HepG2 (cell line): ENCODE measurements at regions not wholly inside any gene's neighbourhood (a gene's known extent, or its start where the extent isn't known, plus 50 kb on each side); places are given as distances from the start of the nearest gene placed in this dataset.

Experiments used
- ATAC-seq: fragments of 200-7000 bp; cut with Tn5 transposase; 3 replicates; pipeline ENCODE4 v1.9.1; 2020; ENCODE audit warnings: mild to moderate bottlenecking, moderate library complexity
- BruUV-seq: library from RNA; stranded (reverse); fragments of 400-500 nt; replicated peaks from 2 replicates; lab custom pipeline; 2021; lab: Mats Ljungman, UMichigan
- CTCF ChIA-PET: fragments of 300-600 bp; formaldehyde crosslinking; extraction: SDS; loops from one replicate; lab custom pipeline; 2021; ENCODE audit warnings: low total read pairs, inconsistent platforms, low intra/inter-chr PET ratio; lab: Yijun Ruan, JAX
- POLR2A ChIA-PET: fragments of 350-600 bp; sonication (Branson Sonifier 250); formaldehyde crosslinking; loops from one replicate; lab custom pipeline; 2020; ENCODE audit warnings: antibody characterized with exemption, inconsistent platforms; lab: Yijun Ruan, JAX
- DNase-seq: peaks from one replicate; pipeline ENCODE4 v3.0.0-alpha.2; 2015; ENCODE audit warnings: low spot score
- FAIRE-seq: peaks from 3 replicates; lab custom pipeline; 2011; peaks lifted over from hg19 to GRCh38; lab: Jason Lieb, UNC
- H2AFZ ChIP-seq: one replicate; pipeline ENCODE4 v1.6.1; 2011; ENCODE audit warnings: low read length, inconsistent platforms
- H3K27ac ChIP-seq: fragments of 300-600 bp; 3 replicates; pipeline ENCODE4 v1.8.0; 2011; ENCODE audit warnings: mixed run types, mild to moderate bottlenecking, mixed read lengths, low read length, inconsistent platforms; ENCODE audit not compliant: insufficient read depth; ENCODE audit errors: extremely low read length
- H3K27me3 ChIP-seq, 2 experiments: fragments of 200-600 bp in 1 of 2; 2 replicates in 1 of 2; 3 replicates in 1 of 2; pipeline versions ENCODE4 v1.6.0 to v1.8.0; 2011; ENCODE audit warnings: low read length in 2 of 2, mild to moderate bottlenecking in 2 of 2, moderate library complexity in 2 of 2, inconsistent platforms in 1 of 2; ENCODE audit not compliant: insufficient read depth in 2 of 2, control insufficient read depth in 1 of 2
- H3K36me3 ChIP-seq, 2 experiments: fragments of 200-600 bp in 1 of 2; replicated peaks in 1 of 2; 2 replicates in 1 of 2; 3 replicates in 1 of 2; pipeline versions ENCODE4 v1.5.1 to v1.8.0; 2011; ENCODE audit warnings: low read length in 2 of 2, inconsistent platforms in 1 of 2; ENCODE audit not compliant: insufficient read depth in 2 of 2, control insufficient read depth in 1 of 2
- H3K4me1 ChIP-seq: 2 replicates; pipeline ENCODE4 v1.5.1; 2012; ENCODE audit warnings: low read length, inconsistent platforms; ENCODE audit not compliant: insufficient read depth
- H3K4me2 ChIP-seq: 2 replicates; pipeline ENCODE4 v1.6.0; 2011; ENCODE audit warnings: low read depth, low read length, inconsistent platforms
- H3K4me3 ChIP-seq, 3 experiments: fragments of 200-600 bp in 1 of 3; sonication (generic), shearing (Covaris generic) in 1 of 3; replicated peaks in 1 of 3; 2 replicates each; pipeline ENCODE4 v1.5.1; 2011 to 2016; ENCODE audit warnings: low read length in 3 of 3, inconsistent platforms in 2 of 3, low read depth in 2 of 3, mild to moderate bottlenecking in 2 of 3, control low read depth in 1 of 3, mixed read lengths in 1 of 3; ENCODE audit not compliant: insufficient read depth in 1 of 3
- H3K79me2 ChIP-seq: one replicate; pipeline ENCODE4 v1.6.1; 2011; ENCODE audit warnings: low read length, inconsistent platforms; ENCODE audit not compliant: insufficient read depth
- H3K9ac ChIP-seq: 2 replicates; pipeline ENCODE4 v1.6.0; 2011; ENCODE audit warnings: mild to moderate bottlenecking, low read depth, low read length, inconsistent platforms; ENCODE audit not compliant: insufficient read depth
- H3K9me3 ChIP-seq: 2 replicates; pipeline ENCODE4 v1.5.1; 2012; ENCODE audit warnings: mild to moderate bottlenecking, low read length
- H4K20me1 ChIP-seq: 2 replicates; pipeline ENCODE4 v1.6.0; 2011; ENCODE audit warnings: inconsistent platforms, mild to moderate bottlenecking, low read length, moderate library complexity; ENCODE audit not compliant: insufficient read depth
- ATF5 ChIP-seq: sonication (generic); formaldehyde crosslinking; IDR thresholded peaks from 2 replicates; pipeline ENCODE4 v1.4.0; 2020; ENCODE audit warnings: mild to moderate bottlenecking, low read depth, missing genetic modification reagents
- CREB1 ChIP-seq, 2 experiments: fragments of 450-650 bp in 1 of 2; IDR thresholded peaks; 2 replicates each; pipeline ENCODE4 v1.6.1; 2016 to 2017; ENCODE audit warnings: control low read depth in 1 of 2, mild to moderate bottlenecking in 1 of 2, missing compliant biosample characterization in 1 of 2, missing genetic modification characterization in 1 of 2
- FOXO1 ChIP-seq: sonication (generic); formaldehyde crosslinking; IDR thresholded peaks from 2 replicates; pipeline ENCODE4 v1.4.0; 2020; ENCODE audit warnings: missing genetic modification reagents
- FUBP1 ChIP-seq: sonication (generic); formaldehyde crosslinking; IDR thresholded peaks from 2 replicates; pipeline ENCODE4 v1.5.1; 2020; ENCODE audit warnings: missing genetic modification reagents, mild to moderate bottlenecking, borderline replicate concordance
- GATAD2A ChIP-seq: IDR thresholded peaks from 2 replicates; pipeline ENCODE4 v1.6.1; 2016
- GPN1 ChIP-seq: sonication (generic); formaldehyde crosslinking; IDR thresholded peaks from 2 replicates; pipeline ENCODE4 v1.5.1; 2020; ENCODE audit warnings: missing genetic modification reagents, borderline replicate concordance
- KDM2A ChIP-seq: sonication (generic); formaldehyde crosslinking; IDR thresholded peaks from 2 replicates; pipeline ENCODE4 v1.4.0; 2020; ENCODE audit warnings: low read depth, missing genetic modification reagents, borderline replicate concordance
- PLSCR1 ChIP-seq: sonication (generic); formaldehyde crosslinking; IDR thresholded peaks from 2 replicates; pipeline ENCODE4 v1.5.0; 2020; ENCODE audit warnings: missing genetic modification reagents, mild to moderate bottlenecking, borderline replicate concordance
- POLR2G ChIP-seq: fragments of 200-400 bp; formaldehyde crosslinking; IDR thresholded peaks from 2 replicates; pipeline ENCODE4 v1.6.1; 2018; ENCODE audit warnings: mild to moderate bottlenecking, low read depth, low read length, moderate library complexity
- SSRP1 ChIP-seq: IDR thresholded peaks from 2 replicates; pipeline ENCODE4 v1.6.1; 2016; ENCODE audit warnings: control low read depth
- U2AF2 ChIP-seq: fragments of 200-400 bp; formaldehyde crosslinking; IDR thresholded peaks from 2 replicates; pipeline ENCODE4 v1.6.1; 2017; ENCODE audit warnings: low read depth, mild to moderate bottlenecking, low read length
- ZBTB38 ChIP-seq: sonication (generic); formaldehyde crosslinking; IDR thresholded peaks from 2 replicates; pipeline ENCODE4 v1.5.1; 2020; ENCODE audit warnings: mild to moderate bottlenecking, missing genetic modification reagents
- ZBTB49 ChIP-seq: sonication (generic); formaldehyde crosslinking; IDR thresholded peaks from 2 replicates; pipeline ENCODE4 v1.4.0; 2020; ENCODE audit warnings: missing genetic modification reagents, borderline replicate concordance
- ZNF256 ChIP-seq: sonication (generic); formaldehyde crosslinking; conservative IDR thresholded peaks from 2 replicates; pipeline ENCODE4 v1.4.0; 2020; ENCODE audit warnings: missing genetic modification reagents
- ZNF317 ChIP-seq: sonication (generic); formaldehyde crosslinking; IDR thresholded peaks from 2 replicates; pipeline ENCODE4 v1.5.0; 2020; ENCODE audit warnings: mild to moderate bottlenecking, missing genetic modification reagents
- ZNF713 ChIP-seq: sonication (generic); formaldehyde crosslinking; IDR thresholded peaks from 2 replicates; pipeline ENCODE4 v1.4.0; 2020; ENCODE audit warnings: mild to moderate bottlenecking, missing genetic modification reagents
- WGBS: methylation state at CpG from one replicate; pipeline ENCODE4 v1.1.6; 2017; ENCODE audit warnings: low lambda C conversion rate; 5-methylcytosine and 5-hydroxymethylcytosine counted together
- in situ Hi-C: cut with HindIII; loops from 2 replicates; pipeline ENCODE4 v1.10.0; 2017; ENCODE audit warnings: low pct_unique_long_range_greater_than_20kb; ENCODE audit not compliant: extremely low pct_ligation_motif_present
- intact Hi-C: fragments of 100-400 bp; cut with micrococcal nuclease; formaldehyde crosslinking; loops from one replicate; pipeline ENCODE4 v1.10.0; 2022; ENCODE audit not compliant: unreplicated experiment
- TF ChIP-seq, protein P1 (sequence below): sonication (generic); formaldehyde crosslinking; IDR thresholded peaks from 2 replicates; pipeline ENCODE4 v1.8.0; 2022; ENCODE audit warnings: missing genetic modification reagents, mild to moderate bottlenecking, inconsistent platforms, borderline replicate concordance

- TF ChIP-seq ZBTB49 (CRISPR knock-in tag) = no peak
Measured at GRCh38 chr12:19759227-19759626, 319.9 kb downstream of the AEBP2 start (continued).

DNA sequence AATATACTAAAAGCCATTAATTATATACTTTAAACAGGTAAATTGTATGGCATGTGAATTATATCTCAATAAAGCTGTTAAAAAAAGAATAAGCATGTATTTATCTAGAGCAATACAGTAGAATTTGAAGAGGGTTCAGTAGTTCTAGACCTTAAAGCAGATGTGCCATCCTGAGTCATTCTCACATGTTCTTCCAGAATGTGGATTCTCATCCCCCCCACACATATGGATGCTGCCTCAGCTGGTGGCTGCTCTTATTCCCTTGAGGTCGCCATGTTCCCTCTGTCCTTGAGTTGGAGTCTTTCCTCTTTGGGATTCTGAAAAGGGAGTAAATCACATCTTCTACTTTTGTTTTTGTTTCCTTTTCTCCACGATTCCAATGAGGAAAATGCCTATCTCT is 321.3 kb downstream of the AEBP2 start:
- no peak overlapping the region for H3K27ac ChIP-seq
- no TSS peak for BruUV-seq
- no peaks in the 10 kb centered on the region for H3K36me3 ChIP-seq
- no peak overlapping the region for H3K4me2 ChIP-seq
- in situ Hi-C loops (no loop called here), intact Hi-C loops (no loop called here)
- FAIRE-seq (no peak), DNase-seq (no peak), ATAC-seq (no peak)
- H3K79me2 ChIP-seq = no peaks in the 10 kb centered on the region
- H3K27me3 ChIP-seq = no peaks in the 10 kb centered on the region
- CTCF ChIA-PET = no interaction called here
- H3K9me3 ChIP-seq = no peaks in the 10 kb centered on the region
- no peaks in the 10 kb centered on the region for H4K20me1 ChIP-seq
- no peak overlapping the region for H2AFZ ChIP-seq
- H3K4me3 ChIP-seq = no peak overlapping the region
- POLR2A ChIA-PET = no interaction called here
- 6% methylated on average over 2 of the region's 2 CpGs for WGBS
- H3K9ac ChIP-seq = no peak overlapping the region
- H3K4me1 ChIP-seq = no peaks in the 10 kb centered on the region
- no peak for TF ChIP-seq U2AF2
- no peak for TF ChIP-seq GPN1 (CRISPR knock-in tag)
- no peak for TF ChIP-seq CREB1 (IDR thresholded peaks at IDR 0.05)
- no peak for TF ChIP-seq CREB1 (CRISPR knock-in tag; IDR thresholded peaks at IDR 0.05)
- no peak for TF ChIP-seq ZNF317 (CRISPR knock-in tag)
- no peak for TF ChIP-seq KDM2A (CRISPR knock-in tag)
- no peak for TF ChIP-seq PLSCR1 (CRISPR knock-in tag)
- TF ChIP-seq ZNF256 (CRISPR knock-in tag) = no peak
- TF ChIP-seq, protein P1, sequence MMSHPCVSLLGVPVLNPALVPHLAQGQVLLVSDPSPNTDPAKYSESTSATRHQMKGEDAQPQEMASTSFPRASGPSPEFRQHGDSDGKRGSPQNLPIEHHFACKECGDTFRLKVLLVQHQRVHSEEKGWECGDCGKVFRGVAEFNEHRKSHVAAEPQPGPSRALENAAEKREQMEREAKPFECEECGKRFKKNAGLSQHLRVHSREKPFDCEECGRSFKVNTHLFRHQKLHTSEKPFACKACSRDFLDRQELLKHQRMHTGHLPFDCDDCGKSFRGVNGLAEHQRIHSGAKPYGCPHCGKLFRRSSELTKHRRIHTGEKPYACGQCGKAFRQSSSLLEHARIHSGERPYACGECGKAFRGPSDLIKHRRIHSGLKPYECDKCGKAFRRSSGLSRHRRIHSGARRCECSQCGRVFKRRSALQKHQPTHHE (CRISPR knock-in tag) = no peak
- TF ChIP-seq ATF5 = no peak
- TF ChIP-seq FOXO1 (CRISPR knock-in tag) = no peak
- TF ChIP-seq FUBP1 (CRISPR knock-in tag) = no peak
- no peak for TF ChIP-seq ZNF713 (CRISPR knock-in tag)
- TF ChIP-seq POLR2G = no peak
- no peak for TF ChIP-seq SSRP1 (CRISPR knock-in tag)
- no peak for TF ChIP-seq GATAD2A
- TF ChIP-seq ZBTB38 (CRISPR knock-in tag) = no peak
